ENCODE measurements at regions not wholly inside any gene's neighbourhood (a gene's known extent, or its start where the extent isn't known, plus 50 kb on each side); places are given as distances from the start of the nearest gene placed in this dataset.

- Histone ChIP-seq H3K27ac (ENCODE audit: low read depth, low read length, severe bottlenecking) (no peak overlapping the region), H3K4me3 (ENCODE audit: extremely low read depth, insufficient read depth, low read length, poor library complexity, severe bottlenecking) (no peak overlapping the region), H3K36me3 (ENCODE audit: control insufficient read depth, insufficient read depth, low read length) (no peaks in the 10 kb centered on the region), H3K4me1 (ENCODE audit: control insufficient read depth, insufficient read depth, low read length, poor library complexity, severe bottlenecking) (peaks cover 2% of the 10 kb centered on the region), H3K9me3 (ENCODE audit: control insufficient read depth, low read length) (peaks cover 5% of the 10 kb centered on the region)
- 91 to 94% methylated on average over 16 to 18 of the region's 18 CpGs for WGBS, 2 experiments (ENCODE audit: insufficient coverage in 2 of 2)
Observed at GRCh38 chr4:3833326-3833989, 67.3 kb downstream of the ADRA2C start.

- H3K4me3 ChIP-seq (ENCODE audit: extremely low read depth, insufficient read depth, low read length, poor library complexity, severe bottlenecking): no peak overlapping the region
- peaks cover 5% of the 10 kb centered on the region for H3K9me3 ChIP-seq (ENCODE audit: control insufficient read depth, low read length)
- H3K36me3 ChIP-seq (ENCODE audit: control insufficient read depth, insufficient read depth, low read length): no peaks in the 10 kb centered on the region
- H3K4me1 ChIP-seq (ENCODE audit: control insufficient read depth, insufficient read depth, low read length, poor library complexity, severe bottlenecking): peaks cover 2% of the 10 kb centered on the region
- 61 to 63% methylated on average over 11 to 12 of the region's 15 CpGs for WGBS, 2 experiments (ENCODE audit: insufficient coverage in 2 of 2)
- H3K27ac ChIP-seq (ENCODE audit: low read depth, low read length, severe bottlenecking): no peak overlapping the region
Observed at GRCh38 chr4:3834186-3834662, 68.0 kb downstream of the ADRA2C start.

DNA sequence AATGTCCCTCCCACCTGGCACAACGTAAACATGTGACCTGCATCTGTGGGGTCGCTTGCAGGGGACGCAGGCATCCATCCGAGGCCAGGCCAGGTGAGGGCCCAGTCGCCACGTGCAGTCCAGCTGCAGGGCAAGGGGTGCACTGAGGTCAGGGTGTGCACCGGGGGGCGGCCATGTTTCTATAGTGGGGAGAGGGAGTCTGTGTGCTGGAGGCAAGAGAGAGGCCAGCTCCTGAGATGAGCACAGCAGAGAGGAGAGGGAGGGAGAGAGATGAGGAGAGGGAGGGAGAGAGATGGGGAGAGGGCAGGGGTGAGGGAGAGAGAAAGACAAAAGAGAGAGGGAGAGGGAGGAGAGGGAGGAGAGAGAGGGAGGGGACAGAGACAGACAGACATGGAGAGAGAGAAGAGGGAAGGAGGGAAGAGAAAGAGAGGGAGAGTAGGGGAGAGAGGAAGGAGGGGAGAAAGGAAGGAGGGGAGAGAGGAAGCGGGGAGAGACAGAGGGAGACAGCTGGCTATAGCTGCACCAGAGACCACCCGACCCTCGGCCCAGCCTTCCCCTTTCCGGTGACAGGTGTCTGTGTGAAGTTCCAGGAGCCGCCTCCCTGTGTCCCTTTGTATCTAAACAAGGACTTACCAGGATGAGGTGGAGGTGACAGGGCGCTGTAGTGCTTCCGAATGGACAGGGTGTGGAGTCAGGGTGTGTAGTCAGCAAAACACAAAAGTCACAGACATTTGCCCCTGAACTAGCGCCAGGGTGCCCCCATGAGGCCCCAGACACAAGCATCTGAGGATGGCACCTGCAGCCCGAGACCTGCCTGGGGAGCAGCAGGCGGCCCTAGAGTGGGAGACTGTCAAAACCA is 68.7 kb downstream of the ADRA2C start:
- H3K9me3 ChIP-seq (ENCODE audit: control insufficient read depth, low read length): peaks cover 5% of the 10 kb centered on the region
- H3K4me1 ChIP-seq (ENCODE audit: control insufficient read depth, insufficient read depth, low read length, poor library complexity, severe bottlenecking): peaks cover 2% of the 10 kb centered on the region
- no peak overlapping the region for H3K4me3 ChIP-seq (ENCODE audit: extremely low read depth, insufficient read depth, low read length, poor library complexity, severe bottlenecking)
- no peak overlapping the region for H3K27ac ChIP-seq (ENCODE audit: low read depth, low read length, severe bottlenecking)
- 61 to 66% methylated on average over 16 to 18 of the region's 18 CpGs for WGBS, 2 experiments (ENCODE audit: insufficient coverage in 2 of 2)
- no peaks in the 10 kb centered on the region for H3K36me3 ChIP-seq (ENCODE audit: control insufficient read depth, insufficient read depth, low read length)

DNA sequence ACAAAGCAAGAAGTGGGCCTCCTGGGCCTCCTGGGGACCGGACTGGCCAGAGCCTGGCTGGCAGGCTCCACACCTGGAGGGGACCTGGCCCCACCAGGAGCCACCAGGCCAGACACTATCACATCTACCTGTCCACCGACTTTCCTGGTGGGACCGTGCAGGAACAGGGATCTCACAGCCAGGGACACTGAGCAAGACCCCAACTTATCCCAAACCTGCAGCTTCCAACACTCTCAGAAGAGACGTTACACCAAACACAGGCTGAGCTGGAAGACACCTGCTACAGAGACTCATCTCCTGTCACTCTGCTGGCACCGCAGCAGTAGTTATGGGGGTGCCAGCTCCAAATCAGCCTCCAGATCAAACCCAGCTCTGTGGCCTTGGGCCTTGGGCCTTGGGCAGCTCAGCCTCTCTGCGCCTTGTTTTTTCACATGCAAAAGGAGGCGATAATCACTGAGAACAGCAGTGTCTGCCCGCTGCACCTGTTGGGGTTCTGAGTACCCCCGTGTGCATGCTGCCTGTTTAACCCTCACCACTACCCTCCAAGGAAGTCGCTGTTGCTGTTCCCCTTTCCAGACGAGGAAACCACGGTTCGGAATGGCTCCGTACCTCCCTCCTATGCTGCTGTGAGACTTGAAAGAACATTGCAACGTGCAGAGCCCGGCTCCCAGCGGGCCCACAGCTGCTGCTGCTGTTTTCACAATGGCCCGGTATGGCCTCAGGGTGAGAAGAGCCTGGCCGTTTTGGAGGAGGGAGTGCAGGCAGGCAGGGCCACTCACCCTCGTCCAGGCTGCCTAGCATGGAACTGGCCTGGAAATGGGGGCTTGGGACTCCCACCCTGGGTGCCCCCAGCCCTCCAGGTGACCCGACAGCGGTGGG is 69.6 kb downstream of the ADRA2C start:
- H3K4me3 ChIP-seq (ENCODE audit: extremely low read depth, insufficient read depth, low read length, poor library complexity, severe bottlenecking): no peak overlapping the region
- H3K27ac ChIP-seq (ENCODE audit: low read depth, low read length, severe bottlenecking): no peak overlapping the region
- no peaks in the 10 kb centered on the region for H3K4me1 ChIP-seq (ENCODE audit: control insufficient read depth, insufficient read depth, low read length, poor library complexity, severe bottlenecking)
- 21 to 32% methylated on average over 19 to 20 of the region's 22 CpGs for WGBS, 2 experiments (ENCODE audit: insufficient coverage in 2 of 2)
- H3K36me3 ChIP-seq (ENCODE audit: control insufficient read depth, insufficient read depth, low read length): no peaks in the 10 kb centered on the region
- peaks cover 5% of the 10 kb centered on the region for H3K9me3 ChIP-seq (ENCODE audit: control insufficient read depth, low read length)

DNA sequence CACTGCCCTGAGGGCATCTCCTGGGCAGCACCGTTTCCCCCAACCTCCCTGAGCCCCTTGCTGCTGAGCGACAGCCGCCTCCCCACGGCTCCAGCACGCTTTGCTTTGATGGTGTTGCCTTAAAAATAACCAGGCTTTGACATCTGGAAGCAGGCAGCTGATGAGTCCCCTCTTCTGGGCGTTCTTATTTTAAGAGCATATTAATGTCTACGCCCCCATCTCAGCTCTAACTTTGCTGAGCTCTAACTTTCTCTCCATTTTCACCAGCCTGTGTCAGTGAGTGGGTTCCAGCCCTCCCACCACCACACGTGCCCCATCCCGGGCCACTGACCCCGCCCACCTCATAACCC is 70.2 kb downstream of the ADRA2C start:
- H3K36me3 ChIP-seq (ENCODE audit: control insufficient read depth, insufficient read depth, low read length): no peaks in the 10 kb centered on the region
- WGBS, 2 experiments (ENCODE audit: insufficient coverage in 2 of 2): 35 to 42% methylated on average over 7 to 9 of the region's 10 CpGs
- H3K27ac ChIP-seq (ENCODE audit: low read depth, low read length, severe bottlenecking): no peak overlapping the region
- H3K4me3 ChIP-seq (ENCODE audit: extremely low read depth, insufficient read depth, low read length, poor library complexity, severe bottlenecking): no peak overlapping the region
- peaks cover 5% of the 10 kb centered on the region for H3K9me3 ChIP-seq (ENCODE audit: control insufficient read depth, low read length)
- H3K4me1 ChIP-seq (ENCODE audit: control insufficient read depth, insufficient read depth, low read length, poor library complexity, severe bottlenecking): no peaks in the 10 kb centered on the region

DNA sequence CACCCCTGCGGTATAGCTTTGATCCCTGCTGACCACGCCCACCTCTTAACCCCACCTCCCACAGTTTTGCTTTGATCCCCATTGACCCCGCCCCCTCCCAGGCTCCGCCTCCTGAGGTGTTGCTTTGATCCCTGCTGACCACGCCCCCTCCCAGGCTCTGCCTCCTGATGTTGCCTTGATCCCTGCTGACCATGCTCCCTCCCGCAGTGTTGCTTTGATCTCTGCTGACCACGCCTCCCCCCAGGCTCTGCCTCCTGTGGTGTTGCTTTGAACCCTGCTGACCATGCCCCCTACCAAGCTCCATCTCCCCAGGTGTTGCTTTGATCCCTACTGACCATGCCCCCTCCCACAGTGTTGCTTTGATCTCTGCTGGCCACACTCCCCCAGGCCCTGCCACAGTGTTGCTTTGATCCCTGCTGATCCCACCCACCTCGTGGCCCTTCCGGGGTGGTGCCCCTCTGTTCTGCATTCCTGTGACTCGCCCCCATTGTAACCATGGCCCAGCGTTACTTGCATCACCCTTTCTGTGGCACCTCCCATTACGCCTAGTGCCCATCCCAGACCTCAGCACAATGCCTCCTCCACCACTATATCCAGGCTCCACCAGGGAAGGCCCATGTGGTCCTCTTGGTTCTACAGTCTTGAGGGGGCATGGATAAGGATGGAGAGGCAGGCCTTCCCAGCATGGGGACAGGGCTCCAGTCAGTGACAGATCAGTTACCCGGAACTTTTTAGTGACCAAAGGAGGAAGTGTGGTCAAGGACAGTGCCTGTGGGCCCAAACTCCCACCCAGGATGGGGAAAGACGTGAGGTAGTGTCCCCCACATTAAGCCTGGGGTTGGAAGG is 70.8 kb downstream of the ADRA2C start:
- Histone ChIP-seq H3K27ac (ENCODE audit: low read depth, low read length, severe bottlenecking) (no peak overlapping the region), H3K36me3 (ENCODE audit: control insufficient read depth, insufficient read depth, low read length) (no peaks in the 10 kb centered on the region), H3K4me3 (ENCODE audit: extremely low read depth, insufficient read depth, low read length, poor library complexity, severe bottlenecking) (no peak overlapping the region), H3K4me1 (ENCODE audit: control insufficient read depth, insufficient read depth, low read length, poor library complexity, severe bottlenecking) (no peaks in the 10 kb centered on the region), H3K9me3 (ENCODE audit: control insufficient read depth, low read length) (peaks cover 5% of the 10 kb centered on the region)
- whole genome bisulfite sequencing, 2 experiments (ENCODE audit: insufficient coverage in 2 of 2): 49 to 52% methylated on average over 8 to 12 of the region's 14 CpGs

DNA sequence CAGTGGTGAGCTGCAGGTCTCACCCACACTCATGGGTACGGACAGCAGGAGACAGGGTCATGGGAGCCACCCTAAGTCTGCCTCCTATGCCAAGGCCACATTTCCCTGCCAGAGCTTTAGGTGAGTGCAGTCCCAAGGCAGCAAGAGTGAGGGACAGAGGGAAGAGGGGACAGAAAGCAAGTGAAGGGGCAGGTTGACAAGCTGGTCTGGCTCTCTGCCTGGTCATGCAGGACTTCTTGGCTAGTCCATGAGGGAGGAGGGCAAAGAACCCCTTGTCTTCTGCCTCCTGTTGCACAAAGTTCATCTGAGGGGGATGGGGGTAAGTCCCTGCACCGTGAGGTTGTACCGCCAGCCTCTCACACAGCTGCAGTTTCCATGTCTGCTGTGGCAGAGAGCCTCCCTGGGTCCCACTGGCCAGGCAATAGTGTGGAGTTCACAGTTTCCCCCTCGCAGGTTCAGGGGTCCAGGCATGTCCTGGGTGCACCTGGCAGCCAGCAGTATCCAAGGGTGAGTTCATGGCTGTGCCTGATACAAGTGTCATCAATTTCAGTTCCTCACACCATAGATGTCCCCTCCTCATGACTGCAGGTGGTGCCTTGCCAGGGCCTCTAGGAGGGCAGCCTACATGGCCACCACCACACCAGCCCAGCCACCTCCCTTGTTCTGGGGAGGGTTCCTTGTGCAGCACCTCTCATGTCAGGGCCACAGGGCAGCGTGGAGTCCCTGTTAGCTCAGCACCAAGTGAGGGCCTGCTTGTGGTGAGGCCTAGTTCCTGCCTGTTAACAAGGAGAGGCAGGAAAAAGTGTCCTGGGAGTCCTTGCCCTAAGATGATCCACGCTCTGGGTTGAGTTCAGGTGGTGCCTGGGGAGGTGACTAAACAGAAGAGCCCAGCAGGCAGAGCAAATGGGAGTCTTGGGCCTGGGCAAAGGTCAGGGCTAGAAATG is 72.5 kb downstream of the ADRA2C start:
- no peak overlapping the region for H3K4me3 ChIP-seq (ENCODE audit: extremely low read depth, insufficient read depth, low read length, poor library complexity, severe bottlenecking)
- WGBS, 2 experiments (ENCODE audit: insufficient coverage in 2 of 2): 90 to 91% methylated on average over 6 of the region's 6 CpGs

DNA sequence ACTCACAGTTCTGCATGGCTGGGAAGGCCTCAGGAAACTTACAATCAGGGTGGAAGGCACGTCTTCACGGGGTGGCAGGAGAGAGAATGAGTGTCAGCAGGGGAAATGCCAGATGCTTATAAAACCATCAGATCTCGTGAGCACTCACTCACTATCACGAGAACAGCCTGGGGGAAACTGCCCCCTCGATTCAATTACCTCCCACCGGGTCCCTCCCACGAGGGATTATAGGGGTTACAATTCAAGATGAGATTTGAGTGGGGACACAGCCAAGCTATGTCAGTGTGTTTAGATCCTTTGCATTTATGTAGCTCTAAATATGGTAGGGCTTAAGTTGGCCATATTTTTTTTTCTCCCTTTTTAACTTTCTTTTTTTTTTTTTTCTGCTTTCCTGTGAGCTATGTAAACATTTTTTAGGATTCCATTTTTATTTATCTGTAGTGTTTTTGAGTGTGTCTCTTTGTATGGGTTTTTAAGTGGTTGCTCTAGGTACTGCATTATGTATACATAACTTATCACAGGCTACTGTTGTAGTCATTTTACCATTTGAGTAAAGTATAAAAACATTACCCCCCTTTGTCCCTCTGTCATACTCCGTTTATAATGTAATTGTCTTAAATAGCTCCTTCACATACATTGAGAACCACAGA is 79.0 kb downstream of the ADRA2C start:
- no peaks in the 10 kb centered on the region for H3K4me1 ChIP-seq (ENCODE audit: control insufficient read depth, insufficient read depth, low read length, poor library complexity, severe bottlenecking)
- H3K27ac ChIP-seq (ENCODE audit: low read depth, low read length, severe bottlenecking): no peak overlapping the region
- peaks cover 2% of the 10 kb centered on the region for H3K9me3 ChIP-seq (ENCODE audit: control insufficient read depth, low read length)
- 45 to 71% methylated on average over 2 of the region's 8 CpGs for WGBS, 2 experiments (ENCODE audit: insufficient coverage in 2 of 2)
- no peaks in the 10 kb centered on the region for H3K36me3 ChIP-seq (ENCODE audit: control insufficient read depth, insufficient read depth, low read length)
- no peak overlapping the region for H3K4me3 ChIP-seq (ENCODE audit: extremely low read depth, insufficient read depth, low read length, poor library complexity, severe bottlenecking)

More for the DNA sequence above, 72.5 kb downstream of the ADRA2C start:
- Histone ChIP-seq H3K36me3 (ENCODE audit: control insufficient read depth, insufficient read depth, low read length) (no peaks in the 10 kb centered on the region), H3K4me1 (ENCODE audit: control insufficient read depth, insufficient read depth, low read length, poor library complexity, severe bottlenecking) (no peaks in the 10 kb centered on the region), H3K27ac (ENCODE audit: low read depth, low read length, severe bottlenecking) (no peak overlapping the region), H3K9me3 (ENCODE audit: control insufficient read depth, low read length) (peaks cover 5% of the 10 kb centered on the region)
